ENCODE measurements at regions not wholly inside any gene's neighbourhood (a gene's known extent, or its start where the extent isn't known, plus 50 kb on each side); places are given as distances from the start of the nearest gene placed in this dataset.

DNA sequence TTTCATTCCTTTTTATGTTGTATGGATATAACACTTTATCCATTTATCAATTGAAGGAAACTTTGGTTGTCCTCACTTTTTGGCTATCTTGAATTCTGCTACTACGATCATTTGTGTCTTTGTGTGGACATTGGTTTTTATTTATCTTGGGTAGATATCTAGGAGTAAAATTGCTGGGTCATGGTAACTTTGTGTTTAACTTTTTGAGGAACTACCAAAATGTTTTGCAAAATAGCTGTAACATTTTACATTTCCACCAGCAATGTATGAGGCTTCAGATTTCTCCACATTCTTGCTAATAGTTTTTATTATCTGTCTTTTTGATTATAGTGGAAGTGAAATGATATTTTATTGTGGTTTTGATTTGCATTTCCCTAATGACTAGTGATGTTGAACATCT is 55.6 kb downstream of the TLNRD1 start:
- TF ChIP-seq EZH2 (IDR thresholded peaks at IDR 0.05; ENCODE audit: insufficient read depth, poor library complexity, severe bottlenecking) (no peak), EZH2phosphoT487 (IDR thresholded peaks at IDR 0.05; ENCODE audit: insufficient read depth, low read depth) (no peak)

All from GM23248 (cell line).